ENCODE measurements at regions not wholly inside any gene's neighbourhood (a gene's known extent, or its start where the extent isn't known, plus 50 kb on each side); places are given as distances from the start of the nearest gene placed in this dataset.
A peak's percentile ranks its signal among the peaks of the same experiment; 100 is the strongest.

GRCh38 chr10:1952126-1953095, 215.1 kb upstream of the ADARB2 start:
- H3K9me3 ChIP-seq (ENCODE audit: control insufficient read depth in 2 of 2, low read length in 2 of 2) = peaks cover 0 to 3% of the 10 kb centered on the region in 2 experiments
- H3K4me3 ChIP-seq (ENCODE audit: low read depth, low read length) = no peak overlapping the region
- ATAC-seq (ENCODE audit: low read depth in 2 of 2) (no peak), DNase-seq (no peak)
- H3K27me3 Mint-ChIP-seq = peaks cover 8% of the 10 kb centered on the region
- no peak overlapping the region for H3K27ac ChIP-seq (ENCODE audit: insufficient read depth, low read length, poor library complexity, severe bottlenecking)
- peaks cover 0 to 6% (median 0%) of the 10 kb centered on the region in 7 donors for H3K9me3 Mint-ChIP-seq
- H3K36me3 Mint-ChIP-seq = no peaks in the 10 kb centered on the region
- H3K27me3 ChIP-seq (ENCODE audit: control insufficient read depth, insufficient read depth, low read length) = no peaks in the 10 kb centered on the region
- H3K4me1 Mint-ChIP-seq = peaks cover 0 to 3% (median 0%) of the 10 kb centered on the region in 4 donors
- no peak overlapping the region for H3K27ac Mint-ChIP-seq
- H3K36me3 ChIP-seq (ENCODE audit: control insufficient read depth, insufficient read depth, low read length) = no peaks in the 10 kb centered on the region
- no peaks in the 10 kb centered on the region for H3K4me1 ChIP-seq (ENCODE audit: control insufficient read depth, insufficient read depth, low read length, poor library complexity, severe bottlenecking)
- H3K4me3 Mint-ChIP-seq = no peak overlapping the region

- no peak overlapping the region for H3K4me3 Mint-ChIP-seq
- H3K36me3 Mint-ChIP-seq = no peaks in the 10 kb centered on the region
- H3K9me3 Mint-ChIP-seq = peaks cover 0 to 6% (median 0%) of the 10 kb centered on the region in 7 donors
- Histone ChIP-seq H3K27ac (ENCODE audit: insufficient read depth, low read length, poor library complexity, severe bottlenecking) (no peak overlapping the region), H3K36me3 (ENCODE audit: control insufficient read depth, insufficient read depth, low read length) (no peaks in the 10 kb centered on the region), H3K27me3 (ENCODE audit: control insufficient read depth, insufficient read depth, low read length) (no peaks in the 10 kb centered on the region), H3K9me3 (ENCODE audit: control insufficient read depth in 2 of 2, low read length in 2 of 2) (peaks cover 0 to 3% of the 10 kb centered on the region in 2 experiments), H3K4me1 (ENCODE audit: control insufficient read depth, insufficient read depth, low read length, poor library complexity, severe bottlenecking) (no peaks in the 10 kb centered on the region), H3K4me3 (ENCODE audit: low read depth, low read length) (no peak overlapping the region)
- DNase-seq = no peak
- no peak for ATAC-seq (ENCODE audit: low read depth in 2 of 2)
- H3K27ac Mint-ChIP-seq = peak overlapping the region in 1 of 3 donors; percentile 39
- peaks cover 8% of the 10 kb centered on the region for H3K27me3 Mint-ChIP-seq
- peaks cover 0 to 5% (median 1%) of the 10 kb centered on the region in 4 donors for H3K4me1 Mint-ChIP-seq
These were observed 213.6 kb upstream of the ADARB2 start for GRCh38 chr10:1950803-1951495.

DNA sequence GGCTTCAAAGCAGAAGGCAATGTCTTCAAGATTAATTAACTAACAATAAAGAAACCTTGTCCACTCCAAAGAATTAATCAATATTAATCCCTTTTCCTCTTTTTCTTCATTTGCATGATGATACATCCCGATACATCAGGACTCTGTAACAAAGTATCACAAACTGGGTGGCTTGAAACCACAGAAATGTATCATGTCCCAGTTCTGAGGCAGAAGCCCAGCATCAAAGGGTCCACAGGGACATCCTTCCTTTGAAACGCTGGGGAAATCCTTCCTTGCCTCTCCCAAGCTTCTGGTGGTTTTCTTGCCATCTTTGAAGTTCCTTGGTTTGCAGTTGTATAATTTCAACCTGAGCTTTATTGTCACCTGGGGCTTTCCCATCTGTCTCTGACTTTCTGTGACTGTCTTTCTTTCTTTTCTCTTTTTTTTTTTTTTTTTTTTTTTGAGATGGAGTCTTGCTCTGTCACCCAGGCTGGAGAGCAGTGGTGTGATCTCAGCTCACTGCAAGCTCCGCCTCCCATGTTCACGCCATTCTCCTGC, 210.2 kb upstream of the ADARB2 start:
- H3K4me1 ChIP-seq (ENCODE audit: control insufficient read depth, insufficient read depth, low read length, poor library complexity, severe bottlenecking) = no peaks in the 10 kb centered on the region
- Mint-ChIP-seq H3K9me3 (peaks cover 0 to 6% (median 0%) of the 10 kb centered on the region in 7 donors), H3K27me3 (peaks cover 8% of the 10 kb centered on the region), H3K36me3 (no peaks in the 10 kb centered on the region), H3K4me1 (peaks cover 0 to 9% (median 6%) of the 10 kb centered on the region in 4 donors), H3K4me3 (no peak overlapping the region), H3K27ac (no peak overlapping the region)
- ATAC-seq (ENCODE audit: low read depth in 2 of 2) (no peak), DNase-seq (no peak)
- no peaks in the 10 kb centered on the region for H3K36me3 ChIP-seq (ENCODE audit: control insufficient read depth, insufficient read depth, low read length)
- H3K27me3 ChIP-seq (ENCODE audit: control insufficient read depth, insufficient read depth, low read length) = no peaks in the 10 kb centered on the region
- H3K9me3 ChIP-seq (ENCODE audit: control insufficient read depth in 2 of 2, low read length in 2 of 2) = no peaks in the 10 kb centered on the region
- no peak overlapping the region for H3K27ac ChIP-seq (ENCODE audit: insufficient read depth, low read length, poor library complexity, severe bottlenecking)
- no peak overlapping the region for H3K4me3 ChIP-seq (ENCODE audit: low read depth, low read length)

GRCh38 chr10:1944487-1944886, 207.2 kb upstream of the ADARB2 start:
- no peak for ATAC-seq (ENCODE audit: low read depth in 2 of 2)
- Mint-ChIP-seq H3K9me3 (peaks cover 0 to 7% (median 1%) of the 10 kb centered on the region in 7 donors), H3K27ac (peak overlapping the region in 2 of 3 donors; percentile 21 to 65), H3K4me3 (no peak overlapping the region), H3K4me1 (peaks cover 0 to 11% (median 9%) of the 10 kb centered on the region in 4 donors), H3K27me3 (peaks cover 4% of the 10 kb centered on the region), H3K36me3 (no peaks in the 10 kb centered on the region)
- H3K9me3 ChIP-seq (ENCODE audit: control insufficient read depth in 2 of 2, low read length in 2 of 2) = no peaks in the 10 kb centered on the region
- H3K36me3 ChIP-seq (ENCODE audit: control insufficient read depth, insufficient read depth, low read length) = no peaks in the 10 kb centered on the region
- no peaks in the 10 kb centered on the region for H3K4me1 ChIP-seq (ENCODE audit: control insufficient read depth, insufficient read depth, low read length, poor library complexity, severe bottlenecking)
- H3K4me3 ChIP-seq (ENCODE audit: low read depth, low read length) = no peak overlapping the region
- DNase-seq = no peak
- no peak overlapping the region for H3K27ac ChIP-seq (ENCODE audit: insufficient read depth, low read length, poor library complexity, severe bottlenecking)
- no peaks in the 10 kb centered on the region for H3K27me3 ChIP-seq (ENCODE audit: control insufficient read depth, insufficient read depth, low read length)

GRCh38 chr10:1942478-1942877, 205.2 kb upstream of the ADARB2 start:
- H3K27me3 ChIP-seq (ENCODE audit: control insufficient read depth, insufficient read depth, low read length) = no peaks in the 10 kb centered on the region
- H3K4me1 ChIP-seq (ENCODE audit: control insufficient read depth, insufficient read depth, low read length, poor library complexity, severe bottlenecking) = no peaks in the 10 kb centered on the region
- H3K4me1 Mint-ChIP-seq = peaks cover 4 to 22% (median 15%) of the 10 kb centered on the region in 4 donors
- H3K36me3 Mint-ChIP-seq = no peaks in the 10 kb centered on the region
- H3K27ac ChIP-seq (ENCODE audit: insufficient read depth, low read length, poor library complexity, severe bottlenecking) = no peak overlapping the region
- peaks cover 4% of the 10 kb centered on the region for H3K27me3 Mint-ChIP-seq
- DNase-seq (peak in 1 of 3 donors; percentile 10), ATAC-seq (ENCODE audit: low read depth in 2 of 2) (no peak)
- peaks cover 0 to 4% (median 1%) of the 10 kb centered on the region in 7 donors for H3K9me3 Mint-ChIP-seq
- no peaks in the 10 kb centered on the region for H3K36me3 ChIP-seq (ENCODE audit: control insufficient read depth, insufficient read depth, low read length)
- H3K9me3 ChIP-seq (ENCODE audit: control insufficient read depth in 2 of 2, low read length in 2 of 2) = no peaks in the 10 kb centered on the region
- H3K4me3 ChIP-seq (ENCODE audit: low read depth, low read length) = no peak overlapping the region
- peak overlapping the region in 2 of 3 donors; percentile 52 to 86 for H3K27ac Mint-ChIP-seq
- H3K4me3 Mint-ChIP-seq = no peak overlapping the region

GRCh38 chr10:1939016-1939415, 201.7 kb upstream of the ADARB2 start:
- H3K4me1 ChIP-seq (ENCODE audit: control insufficient read depth, insufficient read depth, low read length, poor library complexity, severe bottlenecking) = no peaks in the 10 kb centered on the region
- H3K27me3 Mint-ChIP-seq = peaks cover 4% of the 10 kb centered on the region
- peaks cover 4 to 22% (median 11%) of the 10 kb centered on the region in 4 donors for H3K4me1 Mint-ChIP-seq
- H3K36me3 ChIP-seq (ENCODE audit: control insufficient read depth, insufficient read depth, low read length) = no peaks in the 10 kb centered on the region
- peak overlapping the region; percentile 65 for H3K27ac ChIP-seq (ENCODE audit: insufficient read depth, low read length, poor library complexity, severe bottlenecking)
- ATAC-seq (ENCODE audit: low read depth in 2 of 2) (peak; percentile 82 to 86), DNase-seq (peak in 2 of 3 donors; percentile 21 to 86)
- H3K36me3 Mint-ChIP-seq = no peaks in the 10 kb centered on the region
- H3K27me3 ChIP-seq (ENCODE audit: control insufficient read depth, insufficient read depth, low read length) = no peaks in the 10 kb centered on the region
- H3K4me3 Mint-ChIP-seq = peak overlapping the region in 3 of 4 donors; percentile 10 to 76 (median 59)
- no peaks in the 10 kb centered on the region for H3K9me3 ChIP-seq (ENCODE audit: control insufficient read depth in 2 of 2, low read length in 2 of 2)
- peak overlapping the region; percentile 60 for H3K4me3 ChIP-seq (ENCODE audit: low read depth, low read length)
- peaks cover 0 to 4% (median 1%) of the 10 kb centered on the region in 7 donors for H3K9me3 Mint-ChIP-seq
- peak overlapping the region; percentile 76 to 99 (median 93) for H3K27ac Mint-ChIP-seq

GRCh38 chr10:1938317-1938716, 201.0 kb upstream of the ADARB2 start:
- Histone ChIP-seq H3K4me1 (ENCODE audit: control insufficient read depth, insufficient read depth, low read length, poor library complexity, severe bottlenecking) (no peaks in the 10 kb centered on the region), H3K27ac (ENCODE audit: insufficient read depth, low read length, poor library complexity, severe bottlenecking) (peak overlapping the region; percentile 65), H3K27me3 (ENCODE audit: control insufficient read depth, insufficient read depth, low read length) (no peaks in the 10 kb centered on the region), H3K9me3 (ENCODE audit: control insufficient read depth in 2 of 2, low read length in 2 of 2) (no peaks in the 10 kb centered on the region), H3K4me3 (ENCODE audit: low read depth, low read length) (peak overlapping the region; percentile 60), H3K36me3 (ENCODE audit: control insufficient read depth, insufficient read depth, low read length) (no peaks in the 10 kb centered on the region)
- peak; percentile 68 to 77 for ATAC-seq (ENCODE audit: low read depth in 2 of 2)
- peak overlapping the region in 1 of 4 donors; percentile 76 for H3K4me3 Mint-ChIP-seq
- H3K4me1 Mint-ChIP-seq = peaks cover 4 to 22% (median 11%) of the 10 kb centered on the region in 4 donors
- peaks cover 0 to 4% (median 1%) of the 10 kb centered on the region in 7 donors for H3K9me3 Mint-ChIP-seq
- DNase-seq = peak in 2 of 3 donors; percentile 12 to 88
- H3K27me3 Mint-ChIP-seq = peaks cover 4% of the 10 kb centered on the region
- H3K27ac Mint-ChIP-seq = peak overlapping the region in 2 of 3 donors; percentile 93 to 99
- no peaks in the 10 kb centered on the region for H3K36me3 Mint-ChIP-seq
